ENCODE measurements at regions not wholly inside any gene's neighbourhood (a gene's known extent, or its start where the extent isn't known, plus 50 kb on each side); places are given as distances from the start of the nearest gene placed in this dataset.

GRCh38 chr13:30561511-30561910 lies 56.2 kb upstream of the USPL1 start:
- no peaks in the 10 kb centered on the region for H3K9me3 Mint-ChIP-seq
- intact Hi-C loops (cut with micrococcal nuclease): no loop called here
- H3K4me3 Mint-ChIP-seq (ENCODE audit: low read depth): no peak overlapping the region
- no peak overlapping the region for H3K27ac Mint-ChIP-seq
- no peak for DNase-seq (ENCODE audit: low spot score)
- peaks cover 9% of the 10 kb centered on the region for H3K4me1 Mint-ChIP-seq (ENCODE audit: low read depth)
- H3K36me3 Mint-ChIP-seq (ENCODE audit: low read depth): no peaks in the 10 kb centered on the region
- peaks cover 44% of the 10 kb centered on the region for H3K27me3 Mint-ChIP-seq (ENCODE audit: low read depth)

- peaks cover 33% of the 10 kb centered on the region for H3K27me3 Mint-ChIP-seq (ENCODE audit: low read depth)
- no peak overlapping the region for H3K4me3 Mint-ChIP-seq (ENCODE audit: low read depth)
- H3K4me1 Mint-ChIP-seq (ENCODE audit: low read depth): peaks cover 20% of the 10 kb centered on the region
- DNase-seq (ENCODE audit: low spot score): no peak
- no peaks in the 10 kb centered on the region for H3K9me3 Mint-ChIP-seq
- intact Hi-C loops (cut with micrococcal nuclease): no loop called here
- H3K27ac Mint-ChIP-seq: no peak overlapping the region
- no peaks in the 10 kb centered on the region for H3K36me3 Mint-ChIP-seq (ENCODE audit: low read depth)
These were observed 53.2 kb upstream of the USPL1 start for GRCh38 chr13:30564489-30564888.

- H3K27me3 Mint-ChIP-seq (ENCODE audit: low read depth): peaks cover 23% of the 10 kb centered on the region
- H3K4me3 Mint-ChIP-seq (ENCODE audit: low read depth): no peak overlapping the region
- no peaks in the 10 kb centered on the region for H3K36me3 Mint-ChIP-seq (ENCODE audit: low read depth)
- H3K4me1 Mint-ChIP-seq (ENCODE audit: low read depth): peaks cover 30% of the 10 kb centered on the region
- intact Hi-C loops (cut with micrococcal nuclease): no loop called here
- H3K27ac Mint-ChIP-seq: no peak overlapping the region
- no peak for DNase-seq (ENCODE audit: low spot score)
- H3K9me3 Mint-ChIP-seq: no peaks in the 10 kb centered on the region
These were observed 52.1 kb upstream of the USPL1 start for GRCh38 chr13:30565658-30566057.

DNA sequence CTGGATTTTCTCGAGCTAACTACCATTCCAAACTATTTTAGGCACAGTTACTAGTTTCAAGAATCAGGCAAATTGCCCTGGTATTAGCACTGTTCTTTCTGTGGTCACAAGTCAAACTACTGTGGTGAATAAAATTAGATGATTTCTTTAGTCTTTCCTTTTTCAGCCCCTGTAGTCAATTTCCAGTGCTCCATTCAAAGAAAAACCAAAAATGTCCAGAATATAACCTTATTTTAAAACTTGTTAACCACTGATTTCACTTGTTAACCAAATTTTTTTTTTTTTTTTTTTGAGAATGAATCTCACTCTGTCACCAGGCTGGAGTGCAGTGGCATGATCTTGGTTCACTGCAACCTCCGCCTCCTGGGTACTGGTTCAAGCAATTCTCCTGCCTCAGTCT lies 50.6 kb upstream of the USPL1 start:
- Mint-ChIP-seq H3K9me3 (no peaks in the 10 kb centered on the region), H3K27me3 (ENCODE audit: low read depth) (peaks cover 13% of the 10 kb centered on the region), H3K36me3 (ENCODE audit: low read depth) (no peaks in the 10 kb centered on the region), H3K4me3 (ENCODE audit: low read depth) (no peak overlapping the region), H3K27ac (no peak overlapping the region), H3K4me1 (ENCODE audit: low read depth) (peaks cover 35% of the 10 kb centered on the region)
- intact Hi-C loops (cut with micrococcal nuclease): no loop called here
- DNase-seq (ENCODE audit: low spot score): no peak

All from activated T-helper 2 cell treated with anti-CD3 and anti-CD28 coated beads, Interferon-gamma antibody, Interleukin-2, Interleukin-4, amounts not matched to agents 10 μg/mL and 5 μg/mL and 100 μg/mL, durations not matched to agents 14 hours and 24 hours and 36 hours (primary cell).